Suprapubic skin (tissue), 4 donors: ENCODE measurements at regions not wholly inside any gene's neighbourhood (a gene's known extent, or its start where the extent isn't known, plus 50 kb on each side); places are given as distances from the start of the nearest gene placed in this dataset.
A peak's percentile ranks its signal among the peaks of the same experiment; 100 is the strongest.

Experiments used
- DNase-seq, 2 donors: peaks; one replicate each; pipeline ENCODE4 v3.0.0-alpha.2; 2019; ENCODE audit warnings: low spot score in 2 of 2
- H3K27ac ChIP-seq: fragments of 200-600 bp; sonication (generic); one replicate; pipeline ENCODE4 v1.5.1; 2019
- H3K27me3 ChIP-seq: fragments of 200-600 bp; sonication (generic); one replicate; pipeline ENCODE4 v1.5.1; 2019
- H3K36me3 ChIP-seq: fragments of 200-600 bp; sonication (generic); one replicate; pipeline ENCODE4 v1.5.1; 2019
- H3K4me1 ChIP-seq: fragments of 200-600 bp; sonication (generic); one replicate; pipeline ENCODE4 v1.5.1; 2019
- H3K4me3 ChIP-seq: fragments of 200-600 bp; sonication (generic); one replicate; pipeline ENCODE4 v1.5.1; 2019; ENCODE audit warnings: mild to moderate bottlenecking
- H3K9me3 ChIP-seq: fragments of 200-600 bp; sonication (generic); one replicate; pipeline ENCODE4 v1.5.1; 2019
- CTCF ChIP-seq, 2 donors: fragments of 200-600 bp in 1 of 2; fragments of 450-650 bp in 1 of 2; sonication (generic) in 1 of 2; IDR thresholded peaks; one replicate each; pipeline ENCODE4 v1.5.1; 2016 to 2019; ENCODE audit warnings: antibody characterized with exemption in 2 of 2, mild to moderate bottlenecking in 1 of 2, moderate library complexity in 1 of 2
- EP300 ChIP-seq: sonication (generic); formaldehyde crosslinking; IDR thresholded peaks from one replicate; pipeline ENCODE4 v1.6.1; 2017; ENCODE audit warnings: antibody characterized with exemption
- POLR2A ChIP-seq, 2 donors: fragments of 450-650 bp; IDR thresholded peaks; one replicate each; pipeline ENCODE4 v1.6.1; 2017; ENCODE audit warnings: antibody characterized with exemption in 2 of 2, mild to moderate bottlenecking in 2 of 2, moderate library complexity in 2 of 2
- POLR2AphosphoS5 ChIP-seq, 3 donors: sonication (generic); formaldehyde crosslinking; IDR thresholded peaks; one replicate each; pipeline ENCODE4 v1.6.1; 2017; ENCODE audit warnings: antibody characterized with exemption in 3 of 3
- WGBS: methylation state at CpG from one replicate; pipeline ENCODE4 v1.1.5; 2018; 5-methylcytosine and 5-hydroxymethylcytosine counted together

GRCh38 chr17:64774888-64775540 is 112.9 kb upstream of the SMURF2 start:
- no peak overlapping the region for H3K27ac ChIP-seq
- H3K4me3 ChIP-seq: no peak overlapping the region
- TF ChIP-seq POLR2A (IDR thresholded peaks at IDR 0.05) (no peak), CTCF (IDR thresholded peaks at IDR 0.05) (no peak), POLR2AphosphoS5 (IDR thresholded peaks at IDR 0.05) (no peak), EP300 (no peak)
- H3K36me3 ChIP-seq: peaks cover 4% of the 10 kb centered on the region
- no peaks in the 10 kb centered on the region for H3K9me3 ChIP-seq
- H3K27me3 ChIP-seq: no peaks in the 10 kb centered on the region
- peaks cover 49% of the 10 kb centered on the region for H3K4me1 ChIP-seq
- 87% methylated on average over 10 of the region's 10 CpGs for WGBS
- peak; percentile 43 to 45 for DNase-seq

GRCh38 chr17:64773836-64774761 is 112.0 kb upstream of the SMURF2 start:
- TF ChIP-seq EP300 (no peak), CTCF (IDR thresholded peaks at IDR 0.05) (no peak), POLR2A (IDR thresholded peaks at IDR 0.05) (no peak), POLR2AphosphoS5 (IDR thresholded peaks at IDR 0.05) (no peak)
- peak; percentile 67 to 77 for DNase-seq

GRCh38 chr17:64773386-64773835 is 111.3 kb upstream of the SMURF2 start:
- TF ChIP-seq CTCF (IDR thresholded peaks at IDR 0.05) (no peak), POLR2A (IDR thresholded peaks at IDR 0.05) (no peak), POLR2AphosphoS5 (IDR thresholded peaks at IDR 0.05) (no peak), EP300 (no peak)

More at GRCh38 chr17:64773836-64774761, 112.0 kb upstream of the SMURF2 start:
- 60% methylated on average over 9 of the region's 18 CpGs for WGBS
- Histone ChIP-seq H3K9me3 (no peaks in the 10 kb centered on the region), H3K4me1 (peaks cover 40% of the 10 kb centered on the region), H3K27ac (no peak overlapping the region), H3K4me3 (peak overlapping the region; percentile 13), H3K27me3 (no peaks in the 10 kb centered on the region), H3K36me3 (peaks cover 4% of the 10 kb centered on the region)

GRCh38 chr17:64772845-64773299 is 110.8 kb upstream of the SMURF2 start:
- peaks cover 4% of the 10 kb centered on the region for H3K36me3 ChIP-seq
- H3K9me3 ChIP-seq: no peaks in the 10 kb centered on the region
- DNase-seq: peak in 1 of 2 donors; percentile 57
- no peaks in the 10 kb centered on the region for H3K27me3 ChIP-seq
- no peak overlapping the region for H3K4me3 ChIP-seq
- no peak for TF ChIP-seq CTCF (IDR thresholded peaks at IDR 0.05)
- H3K27ac ChIP-seq: no peak overlapping the region
- 97% methylated on average over 5 of the region's 6 CpGs for WGBS
- peaks cover 27% of the 10 kb centered on the region for H3K4me1 ChIP-seq

More at GRCh38 chr17:64773386-64773835, 111.3 kb upstream of the SMURF2 start:
- no peaks in the 10 kb centered on the region for H3K9me3 ChIP-seq
- no peaks in the 10 kb centered on the region for H3K27me3 ChIP-seq
- H3K27ac ChIP-seq: no peak overlapping the region
- peaks cover 33% of the 10 kb centered on the region for H3K4me1 ChIP-seq
- DNase-seq: peak; percentile 48 to 62
- no peak overlapping the region for H3K4me3 ChIP-seq
- H3K36me3 ChIP-seq: peaks cover 4% of the 10 kb centered on the region
- 95% methylated on average over 6 of the region's 6 CpGs for WGBS
